ENCODE measurements at regions not wholly inside any gene's neighbourhood (a gene's known extent, or its start where the extent isn't known, plus 50 kb on each side); places are given as distances from the start of the nearest gene placed in this dataset.

- TF ChIP-seq, protein P1, sequence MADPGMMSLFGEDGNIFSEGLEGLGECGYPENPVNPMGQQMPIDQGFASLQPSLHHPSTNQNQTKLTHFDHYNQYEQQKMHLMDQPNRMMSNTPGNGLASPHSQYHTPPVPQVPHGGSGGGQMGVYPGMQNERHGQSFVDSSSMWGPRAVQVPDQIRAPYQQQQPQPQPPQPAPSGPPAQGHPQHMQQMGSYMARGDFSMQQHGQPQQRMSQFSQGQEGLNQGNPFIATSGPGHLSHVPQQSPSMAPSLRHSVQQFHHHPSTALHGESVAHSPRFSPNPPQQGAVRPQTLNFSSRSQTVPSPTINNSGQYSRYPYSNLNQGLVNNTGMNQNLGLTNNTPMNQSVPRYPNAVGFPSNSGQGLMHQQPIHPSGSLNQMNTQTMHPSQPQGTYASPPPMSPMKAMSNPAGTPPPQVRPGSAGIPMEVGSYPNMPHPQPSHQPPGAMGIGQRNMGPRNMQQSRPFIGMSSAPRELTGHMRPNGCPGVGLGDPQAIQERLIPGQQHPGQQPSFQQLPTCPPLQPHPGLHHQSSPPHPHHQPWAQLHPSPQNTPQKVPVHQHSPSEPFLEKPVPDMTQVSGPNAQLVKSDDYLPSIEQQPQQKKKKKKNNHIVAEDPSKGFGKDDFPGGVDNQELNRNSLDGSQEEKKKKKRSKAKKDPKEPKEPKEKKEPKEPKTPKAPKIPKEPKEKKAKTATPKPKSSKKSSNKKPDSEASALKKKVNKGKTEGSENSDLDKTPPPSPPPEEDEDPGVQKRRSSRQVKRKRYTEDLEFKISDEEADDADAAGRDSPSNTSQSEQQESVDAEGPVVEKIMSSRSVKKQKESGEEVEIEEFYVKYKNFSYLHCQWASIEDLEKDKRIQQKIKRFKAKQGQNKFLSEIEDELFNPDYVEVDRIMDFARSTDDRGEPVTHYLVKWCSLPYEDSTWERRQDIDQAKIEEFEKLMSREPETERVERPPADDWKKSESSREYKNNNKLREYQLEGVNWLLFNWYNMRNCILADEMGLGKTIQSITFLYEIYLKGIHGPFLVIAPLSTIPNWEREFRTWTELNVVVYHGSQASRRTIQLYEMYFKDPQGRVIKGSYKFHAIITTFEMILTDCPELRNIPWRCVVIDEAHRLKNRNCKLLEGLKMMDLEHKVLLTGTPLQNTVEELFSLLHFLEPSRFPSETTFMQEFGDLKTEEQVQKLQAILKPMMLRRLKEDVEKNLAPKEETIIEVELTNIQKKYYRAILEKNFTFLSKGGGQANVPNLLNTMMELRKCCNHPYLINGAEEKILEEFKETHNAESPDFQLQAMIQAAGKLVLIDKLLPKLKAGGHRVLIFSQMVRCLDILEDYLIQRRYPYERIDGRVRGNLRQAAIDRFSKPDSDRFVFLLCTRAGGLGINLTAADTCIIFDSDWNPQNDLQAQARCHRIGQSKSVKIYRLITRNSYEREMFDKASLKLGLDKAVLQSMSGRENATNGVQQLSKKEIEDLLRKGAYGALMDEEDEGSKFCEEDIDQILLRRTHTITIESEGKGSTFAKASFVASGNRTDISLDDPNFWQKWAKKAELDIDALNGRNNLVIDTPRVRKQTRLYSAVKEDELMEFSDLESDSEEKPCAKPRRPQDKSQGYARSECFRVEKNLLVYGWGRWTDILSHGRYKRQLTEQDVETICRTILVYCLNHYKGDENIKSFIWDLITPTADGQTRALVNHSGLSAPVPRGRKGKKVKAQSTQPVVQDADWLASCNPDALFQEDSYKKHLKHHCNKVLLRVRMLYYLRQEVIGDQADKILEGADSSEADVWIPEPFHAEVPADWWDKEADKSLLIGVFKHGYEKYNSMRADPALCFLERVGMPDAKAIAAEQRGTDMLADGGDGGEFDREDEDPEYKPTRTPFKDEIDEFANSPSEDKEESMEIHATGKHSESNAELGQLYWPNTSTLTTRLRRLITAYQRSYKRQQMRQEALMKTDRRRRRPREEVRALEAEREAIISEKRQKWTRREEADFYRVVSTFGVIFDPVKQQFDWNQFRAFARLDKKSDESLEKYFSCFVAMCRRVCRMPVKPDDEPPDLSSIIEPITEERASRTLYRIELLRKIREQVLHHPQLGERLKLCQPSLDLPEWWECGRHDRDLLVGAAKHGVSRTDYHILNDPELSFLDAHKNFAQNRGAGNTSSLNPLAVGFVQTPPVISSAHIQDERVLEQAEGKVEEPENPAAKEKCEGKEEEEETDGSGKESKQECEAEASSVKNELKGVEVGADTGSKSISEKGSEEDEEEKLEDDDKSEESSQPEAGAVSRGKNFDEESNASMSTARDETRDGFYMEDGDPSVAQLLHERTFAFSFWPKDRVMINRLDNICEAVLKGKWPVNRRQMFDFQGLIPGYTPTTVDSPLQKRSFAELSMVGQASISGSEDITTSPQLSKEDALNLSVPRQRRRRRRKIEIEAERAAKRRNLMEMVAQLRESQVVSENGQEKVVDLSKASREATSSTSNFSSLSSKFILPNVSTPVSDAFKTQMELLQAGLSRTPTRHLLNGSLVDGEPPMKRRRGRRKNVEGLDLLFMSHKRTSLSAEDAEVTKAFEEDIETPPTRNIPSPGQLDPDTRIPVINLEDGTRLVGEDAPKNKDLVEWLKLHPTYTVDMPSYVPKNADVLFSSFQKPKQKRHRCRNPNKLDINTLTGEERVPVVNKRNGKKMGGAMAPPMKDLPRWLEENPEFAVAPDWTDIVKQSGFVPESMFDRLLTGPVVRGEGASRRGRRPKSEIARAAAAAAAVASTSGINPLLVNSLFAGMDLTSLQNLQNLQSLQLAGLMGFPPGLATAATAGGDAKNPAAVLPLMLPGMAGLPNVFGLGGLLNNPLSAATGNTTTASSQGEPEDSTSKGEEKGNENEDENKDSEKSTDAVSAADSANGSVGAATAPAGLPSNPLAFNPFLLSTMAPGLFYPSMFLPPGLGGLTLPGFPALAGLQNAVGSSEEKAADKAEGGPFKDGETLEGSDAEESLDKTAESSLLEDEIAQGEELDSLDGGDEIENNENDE (IDR thresholded peaks at IDR 0.05; ENCODE audit: insufficient replicate concordance, low read length), result no peak
- no peak for TF ChIP-seq MAX (IDR thresholded peaks at IDR 0.05)
- no peak for TF ChIP-seq EGR1 (IDR thresholded peaks at IDR 0.05; ENCODE audit: borderline replicate concordance, low read depth, low read length)
- no peak for TF ChIP-seq KDM5A (IDR thresholded peaks at IDR 0.05; ENCODE audit: low read length)
- TF ChIP-seq SP1 (IDR thresholded peaks at IDR 0.05; ENCODE audit: low read depth, low read length), result no peak
- TF ChIP-seq MAFK (IDR thresholded peaks at IDR 0.05; ENCODE audit: low read depth, low read length), result no peak
- no peak for TF ChIP-seq CHD1 (IDR thresholded peaks at IDR 0.05; ENCODE audit: low read depth, low read length)
- TF ChIP-seq, protein P2, sequence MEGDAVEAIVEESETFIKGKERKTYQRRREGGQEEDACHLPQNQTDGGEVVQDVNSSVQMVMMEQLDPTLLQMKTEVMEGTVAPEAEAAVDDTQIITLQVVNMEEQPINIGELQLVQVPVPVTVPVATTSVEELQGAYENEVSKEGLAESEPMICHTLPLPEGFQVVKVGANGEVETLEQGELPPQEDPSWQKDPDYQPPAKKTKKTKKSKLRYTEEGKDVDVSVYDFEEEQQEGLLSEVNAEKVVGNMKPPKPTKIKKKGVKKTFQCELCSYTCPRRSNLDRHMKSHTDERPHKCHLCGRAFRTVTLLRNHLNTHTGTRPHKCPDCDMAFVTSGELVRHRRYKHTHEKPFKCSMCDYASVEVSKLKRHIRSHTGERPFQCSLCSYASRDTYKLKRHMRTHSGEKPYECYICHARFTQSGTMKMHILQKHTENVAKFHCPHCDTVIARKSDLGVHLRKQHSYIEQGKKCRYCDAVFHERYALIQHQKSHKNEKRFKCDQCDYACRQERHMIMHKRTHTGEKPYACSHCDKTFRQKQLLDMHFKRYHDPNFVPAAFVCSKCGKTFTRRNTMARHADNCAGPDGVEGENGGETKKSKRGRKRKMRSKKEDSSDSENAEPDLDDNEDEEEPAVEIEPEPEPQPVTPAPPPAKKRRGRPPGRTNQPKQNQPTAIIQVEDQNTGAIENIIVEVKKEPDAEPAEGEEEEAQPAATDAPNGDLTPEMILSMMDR (IDR thresholded peaks at IDR 0.05; ENCODE audit: control extremely low read depth in 1 of 3, insufficient read depth in 1 of 3, low read depth in 1 of 3, low read length in 3 of 3), result no peak
Measured at GRCh38 chr2:104703669-104704068, 150.2 kb upstream of the POU3F3 start (continued).

Data from H1 (cell line).